ENCODE measurements at regions not wholly inside any gene's neighbourhood (a gene's known extent, or its start where the extent isn't known, plus 50 kb on each side); places are given as distances from the start of the nearest gene placed in this dataset.
"Not testable (repeated sequence)": the region's sequence is repeated elsewhere in the genome, so short reads cannot be mapped to it uniquely, and the experiment has no call there.

GRCh38 chr3:56945378-56945777 is 115.1 kb upstream of the SPATA12 start:
- not testable (repeated sequence) for TF ChIP-seq BHLHE40 (IDR thresholded peaks at IDR 0.05; ENCODE audit: low read depth, low read length); POLR2AphosphoS2 (conservative IDR thresholded peaks at IDR 0.05; ENCODE audit: low read length); RFX5 (IDR thresholded peaks at IDR 0.05); POLR2A (IDR thresholded peaks at IDR 0.05; ENCODE audit: low read length); NR3C1 (IDR thresholded peaks at IDR 0.05); EP300 (IDR thresholded peaks at IDR 0.05)
- TF ChIP-seq, protein P1, sequence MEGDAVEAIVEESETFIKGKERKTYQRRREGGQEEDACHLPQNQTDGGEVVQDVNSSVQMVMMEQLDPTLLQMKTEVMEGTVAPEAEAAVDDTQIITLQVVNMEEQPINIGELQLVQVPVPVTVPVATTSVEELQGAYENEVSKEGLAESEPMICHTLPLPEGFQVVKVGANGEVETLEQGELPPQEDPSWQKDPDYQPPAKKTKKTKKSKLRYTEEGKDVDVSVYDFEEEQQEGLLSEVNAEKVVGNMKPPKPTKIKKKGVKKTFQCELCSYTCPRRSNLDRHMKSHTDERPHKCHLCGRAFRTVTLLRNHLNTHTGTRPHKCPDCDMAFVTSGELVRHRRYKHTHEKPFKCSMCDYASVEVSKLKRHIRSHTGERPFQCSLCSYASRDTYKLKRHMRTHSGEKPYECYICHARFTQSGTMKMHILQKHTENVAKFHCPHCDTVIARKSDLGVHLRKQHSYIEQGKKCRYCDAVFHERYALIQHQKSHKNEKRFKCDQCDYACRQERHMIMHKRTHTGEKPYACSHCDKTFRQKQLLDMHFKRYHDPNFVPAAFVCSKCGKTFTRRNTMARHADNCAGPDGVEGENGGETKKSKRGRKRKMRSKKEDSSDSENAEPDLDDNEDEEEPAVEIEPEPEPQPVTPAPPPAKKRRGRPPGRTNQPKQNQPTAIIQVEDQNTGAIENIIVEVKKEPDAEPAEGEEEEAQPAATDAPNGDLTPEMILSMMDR (IDR thresholded peaks at IDR 0.05), result not testable (repeated sequence)
